Liver (tissue), 3 donors: ENCODE measurements at regions not wholly inside any gene's neighbourhood (a gene's known extent, or its start where the extent isn't known, plus 50 kb on each side); places are given as distances from the start of the nearest gene placed in this dataset.

ENCODE experiments used
- EGR1 ChIP-seq, 2 donors: IDR thresholded peaks; 2 replicates each; pipeline ENCODE4 v1.6.1; 2016 to 2018; ENCODE audit warnings: antibody characterized with exemption in 2 of 2, low read depth in 2 of 2
- FOXA2 ChIP-seq: IDR thresholded peaks from 2 replicates; pipeline ENCODE4 v1.6.1; 2016; ENCODE audit warnings: antibody characterized with exemption
- GABPA ChIP-seq, 2 donors: IDR thresholded peaks in 1 of 2; conservative IDR thresholded peaks in 1 of 2; 2 replicates each; pipeline ENCODE4 v1.6.1; 2016; ENCODE audit warnings: antibody characterized with exemption in 2 of 2, mild to moderate bottlenecking in 1 of 2, moderate library complexity in 1 of 2
- JUND ChIP-seq, 2 donors: IDR thresholded peaks; 2 replicates each; pipeline ENCODE4 v1.6.1; 2016; ENCODE audit warnings: antibody characterized with exemption in 2 of 2
- RAD21 ChIP-seq, 2 donors: IDR thresholded peaks; 2 replicates each; pipeline ENCODE4 v1.6.1; 2016; ENCODE audit warnings: antibody characterized with exemption in 2 of 2, mild to moderate bottlenecking in 2 of 2
- SP1 ChIP-seq: IDR thresholded peaks from 2 replicates; pipeline ENCODE4 v1.6.1; 2018; ENCODE audit warnings: antibody characterized with exemption, mild to moderate bottlenecking
- TAF1 ChIP-seq: conservative IDR thresholded peaks from 2 replicates; pipeline ENCODE4 v1.6.1; 2016; ENCODE audit warnings: antibody characterized with exemption, mild to moderate bottlenecking
- YY1 ChIP-seq: IDR thresholded peaks from 2 replicates; pipeline ENCODE4 v1.6.1; 2016; ENCODE audit warnings: antibody characterized with exemption, mild to moderate bottlenecking
- TF ChIP-seq, protein P1 (sequence below): fragments of 150-350 bp; IDR thresholded peaks from 2 replicates; pipeline ENCODE4 v1.5.1; 2017; ENCODE audit warnings: improper control_type of control experiment, low read depth, low read length; ENCODE audit not compliant: missing input control
- TF ChIP-seq, protein P2 (sequence below): IDR thresholded peaks from 2 replicates; pipeline ENCODE4 v1.6.1; 2016; ENCODE audit warnings: antibody characterized with exemption, mild to moderate bottlenecking
- TF ChIP-seq, protein P3 (sequence below): IDR thresholded peaks from 2 replicates; pipeline ENCODE4 v1.6.1; 2016; ENCODE audit warnings: antibody characterized with exemption
- TF ChIP-seq, protein P4 (sequence below): IDR thresholded peaks from 2 replicates; pipeline ENCODE4 v1.6.1; 2016; ENCODE audit warnings: antibody characterized with exemption
- TF ChIP-seq, protein P5 (sequence below): IDR thresholded peaks from 2 replicates; pipeline ENCODE4 v1.6.1; 2016; ENCODE audit warnings: antibody characterized with exemption
- donor health status: healthy.
- donor health status: healthy.

DNA sequence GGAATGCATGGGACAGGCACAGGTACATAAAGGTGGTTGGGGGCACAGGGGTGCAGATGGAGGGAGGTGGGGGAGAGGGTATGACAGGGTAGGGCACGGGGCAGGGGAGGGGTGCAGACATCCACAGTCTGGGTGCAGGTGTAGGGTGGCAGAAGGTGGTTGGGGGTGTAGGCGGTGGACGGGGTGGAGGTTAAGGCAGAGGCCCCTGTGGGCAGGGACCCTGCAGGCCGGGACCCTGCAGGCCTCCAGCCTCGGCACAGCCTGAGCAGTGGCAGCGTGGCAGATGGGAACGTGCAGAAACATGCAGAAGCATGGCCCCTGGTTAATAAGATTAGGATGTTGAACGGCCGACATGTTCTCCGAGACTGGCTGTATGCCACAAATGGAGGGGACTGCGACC, 115.2 kb downstream of the RBFOX3 start:
- TF ChIP-seq, protein P1, sequence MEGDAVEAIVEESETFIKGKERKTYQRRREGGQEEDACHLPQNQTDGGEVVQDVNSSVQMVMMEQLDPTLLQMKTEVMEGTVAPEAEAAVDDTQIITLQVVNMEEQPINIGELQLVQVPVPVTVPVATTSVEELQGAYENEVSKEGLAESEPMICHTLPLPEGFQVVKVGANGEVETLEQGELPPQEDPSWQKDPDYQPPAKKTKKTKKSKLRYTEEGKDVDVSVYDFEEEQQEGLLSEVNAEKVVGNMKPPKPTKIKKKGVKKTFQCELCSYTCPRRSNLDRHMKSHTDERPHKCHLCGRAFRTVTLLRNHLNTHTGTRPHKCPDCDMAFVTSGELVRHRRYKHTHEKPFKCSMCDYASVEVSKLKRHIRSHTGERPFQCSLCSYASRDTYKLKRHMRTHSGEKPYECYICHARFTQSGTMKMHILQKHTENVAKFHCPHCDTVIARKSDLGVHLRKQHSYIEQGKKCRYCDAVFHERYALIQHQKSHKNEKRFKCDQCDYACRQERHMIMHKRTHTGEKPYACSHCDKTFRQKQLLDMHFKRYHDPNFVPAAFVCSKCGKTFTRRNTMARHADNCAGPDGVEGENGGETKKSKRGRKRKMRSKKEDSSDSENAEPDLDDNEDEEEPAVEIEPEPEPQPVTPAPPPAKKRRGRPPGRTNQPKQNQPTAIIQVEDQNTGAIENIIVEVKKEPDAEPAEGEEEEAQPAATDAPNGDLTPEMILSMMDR = no peak
- TF ChIP-seq TAF1 (no peak), GABPA (IDR thresholded peaks at IDR 0.05 in 1 of 2, conservative IDR thresholded peaks at IDR 0.05 in 1 of 2) (no peak), SP1 (no peak), EGR1 (IDR thresholded peaks at IDR 0.05; ENCODE audit: low read depth in 2 of 2) (no peak), FOXA2 (no peak), YY1 (no peak), RAD21 (IDR thresholded peaks at IDR 0.05) (no peak), JUND (IDR thresholded peaks at IDR 0.05) (no peak)
- TF ChIP-seq, protein P2, sequence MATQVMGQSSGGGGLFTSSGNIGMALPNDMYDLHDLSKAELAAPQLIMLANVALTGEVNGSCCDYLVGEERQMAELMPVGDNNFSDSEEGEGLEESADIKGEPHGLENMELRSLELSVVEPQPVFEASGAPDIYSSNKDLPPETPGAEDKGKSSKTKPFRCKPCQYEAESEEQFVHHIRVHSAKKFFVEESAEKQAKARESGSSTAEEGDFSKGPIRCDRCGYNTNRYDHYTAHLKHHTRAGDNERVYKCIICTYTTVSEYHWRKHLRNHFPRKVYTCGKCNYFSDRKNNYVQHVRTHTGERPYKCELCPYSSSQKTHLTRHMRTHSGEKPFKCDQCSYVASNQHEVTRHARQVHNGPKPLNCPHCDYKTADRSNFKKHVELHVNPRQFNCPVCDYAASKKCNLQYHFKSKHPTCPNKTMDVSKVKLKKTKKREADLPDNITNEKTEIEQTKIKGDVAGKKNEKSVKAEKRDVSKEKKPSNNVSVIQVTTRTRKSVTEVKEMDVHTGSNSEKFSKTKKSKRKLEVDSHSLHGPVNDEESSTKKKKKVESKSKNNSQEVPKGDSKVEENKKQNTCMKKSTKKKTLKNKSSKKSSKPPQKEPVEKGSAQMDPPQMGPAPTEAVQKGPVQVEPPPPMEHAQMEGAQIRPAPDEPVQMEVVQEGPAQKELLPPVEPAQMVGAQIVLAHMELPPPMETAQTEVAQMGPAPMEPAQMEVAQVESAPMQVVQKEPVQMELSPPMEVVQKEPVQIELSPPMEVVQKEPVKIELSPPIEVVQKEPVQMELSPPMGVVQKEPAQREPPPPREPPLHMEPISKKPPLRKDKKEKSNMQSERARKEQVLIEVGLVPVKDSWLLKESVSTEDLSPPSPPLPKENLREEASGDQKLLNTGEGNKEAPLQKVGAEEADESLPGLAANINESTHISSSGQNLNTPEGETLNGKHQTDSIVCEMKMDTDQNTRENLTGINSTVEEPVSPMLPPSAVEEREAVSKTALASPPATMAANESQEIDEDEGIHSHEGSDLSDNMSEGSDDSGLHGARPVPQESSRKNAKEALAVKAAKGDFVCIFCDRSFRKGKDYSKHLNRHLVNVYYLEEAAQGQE = no peak
- TF ChIP-seq, protein P3, sequence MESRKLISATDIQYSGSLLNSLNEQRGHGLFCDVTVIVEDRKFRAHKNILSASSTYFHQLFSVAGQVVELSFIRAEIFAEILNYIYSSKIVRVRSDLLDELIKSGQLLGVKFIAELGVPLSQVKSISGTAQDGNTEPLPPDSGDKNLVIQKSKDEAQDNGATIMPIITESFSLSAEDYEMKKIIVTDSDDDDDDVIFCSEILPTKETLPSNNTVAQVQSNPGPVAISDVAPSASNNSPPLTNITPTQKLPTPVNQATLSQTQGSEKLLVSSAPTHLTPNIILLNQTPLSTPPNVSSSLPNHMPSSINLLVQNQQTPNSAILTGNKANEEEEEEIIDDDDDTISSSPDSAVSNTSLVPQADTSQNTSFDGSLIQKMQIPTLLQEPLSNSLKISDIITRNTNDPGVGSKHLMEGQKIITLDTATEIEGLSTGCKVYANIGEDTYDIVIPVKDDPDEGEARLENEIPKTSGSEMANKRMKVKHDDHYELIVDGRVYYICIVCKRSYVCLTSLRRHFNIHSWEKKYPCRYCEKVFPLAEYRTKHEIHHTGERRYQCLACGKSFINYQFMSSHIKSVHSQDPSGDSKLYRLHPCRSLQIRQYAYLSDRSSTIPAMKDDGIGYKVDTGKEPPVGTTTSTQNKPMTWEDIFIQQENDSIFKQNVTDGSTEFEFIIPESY = no peak
- TF ChIP-seq, protein P4, sequence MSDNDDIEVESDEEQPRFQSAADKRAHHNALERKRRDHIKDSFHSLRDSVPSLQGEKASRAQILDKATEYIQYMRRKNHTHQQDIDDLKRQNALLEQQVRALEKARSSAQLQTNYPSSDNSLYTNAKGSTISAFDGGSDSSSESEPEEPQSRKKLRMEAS = no peak
- TF ChIP-seq, protein P5, sequence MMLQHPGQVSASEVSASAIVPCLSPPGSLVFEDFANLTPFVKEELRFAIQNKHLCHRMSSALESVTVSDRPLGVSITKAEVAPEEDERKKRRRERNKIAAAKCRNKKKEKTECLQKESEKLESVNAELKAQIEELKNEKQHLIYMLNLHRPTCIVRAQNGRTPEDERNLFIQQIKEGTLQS = no peak
